Psoas muscle (tissue), 7 donors: ENCODE measurements at regions not wholly inside any gene's neighbourhood (a gene's known extent, or its start where the extent isn't known, plus 50 kb on each side); places are given as distances from the start of the nearest gene placed in this dataset.

ENCODE experiments used
- ATAC-seq, 4 donors: fragments of 200-7000 bp; cut with Tn5 transposase; one replicate each; pipeline ENCODE4 v1.9.1; 2020; ENCODE audit warnings: moderate library complexity in 3 of 4, mild to moderate bottlenecking in 2 of 4
- DNase-seq, 2 donors: peaks; one replicate each; pipeline ENCODE4 v3.0.0-alpha.2; 2020
- H3K27ac ChIP-seq: fragments of 200-600 bp; one replicate; pipeline ENCODE4 v1.8.0; 2022
- H3K27me3 ChIP-seq, 3 donors: fragments of 200-600 bp in 1 of 3; one replicate each; pipeline versions ENCODE4 v1.6.1 to v1.8.0; 2013 to 2022; ENCODE audit warnings: low read length in 2 of 3, mild to moderate bottlenecking in 2 of 3, moderate library complexity in 1 of 3; ENCODE audit not compliant: insufficient read depth in 3 of 3
- H3K36me3 ChIP-seq, 2 donors: fragments of 200-600 bp in 1 of 2; one replicate each; pipeline versions ENCODE4 v1.6.1 to v1.8.0; 2013 to 2022; ENCODE audit warnings: low read depth in 1 of 2, mild to moderate bottlenecking in 1 of 2, moderate library complexity in 1 of 2; ENCODE audit not compliant: insufficient read depth in 1 of 2
- H3K4me1 ChIP-seq: fragments of 200-600 bp; one replicate; pipeline ENCODE4 v1.8.0; 2022
- H3K4me3 ChIP-seq: fragments of 200-600 bp; one replicate; pipeline ENCODE4 v1.8.0; 2022; ENCODE audit warnings: mild to moderate bottlenecking
- H3K9me3 ChIP-seq: fragments of 200-600 bp; one replicate; pipeline ENCODE4 v1.8.0; 2022
- CTCF ChIP-seq: fragments of 200-600 bp; IDR thresholded peaks from one replicate; pipeline ENCODE4 v1.8.0; 2022; ENCODE audit warnings: antibody characterized with exemption
- WGBS, 3 donors: extraction: QIAGEN DNeasy Blood & Tissue Kit; methylation state at CpG; one replicate each; pipeline versions ENCODE4 v1.1.6 to v1.1.7; 2013; 5-methylcytosine and 5-hydroxymethylcytosine counted together
- intact Hi-C, 2 donors: fragments of 100-400 bp; cut with DNase I; formaldehyde crosslinking; loops; one replicate each; pipeline versions ENCODE4 v1.11.0 to v1.14.2; 2022
- donor health status: healthy with polysubstance abuse.
- donor health status: DM: no; HTN: no; CAD: no; lungs with moderate emphysema.
- donor health status: Bipolar disorder and iron deficiency.
- donor health status: healthy.
- donor health status: DM: yes; HTN: yes; CAD: no.
- donor health status: DM: no; HTN: no; CAD: no.
- donor health status: DM: yes; HTN: yes; CAD: no.

GRCh38 chr5:173746047-173746646 is 129.7 kb upstream of the BOD1 start:
- no peak for DNase-seq
- Histone ChIP-seq H3K4me1 (peaks cover 11% of the 10 kb centered on the region), H3K27ac (no peak overlapping the region), H3K9me3 (no peaks in the 10 kb centered on the region), H3K36me3 (no peaks in the 10 kb centered on the region), H3K4me3 (no peak overlapping the region), H3K27me3 (no peaks in the 10 kb centered on the region)
- intact Hi-C loops: no loop called here
- no peak for ATAC-seq
- WGBS, 3 donors: 80 to 93% (median 92%) methylated on average over 6 of the region's 6 CpGs
- TF ChIP-seq CTCF: no peak

- H3K36me3 ChIP-seq: no peaks in the 10 kb centered on the region
- DNase-seq: no peak
- peaks cover 13% of the 10 kb centered on the region for H3K4me1 ChIP-seq
- no peak overlapping the region for H3K4me3 ChIP-seq
- no peak for ATAC-seq
- intact Hi-C loops: no loop called here
- no peaks in the 10 kb centered on the region for H3K9me3 ChIP-seq
- no peak for TF ChIP-seq CTCF
- H3K27ac ChIP-seq: no peak overlapping the region
- H3K27me3 ChIP-seq: no peaks in the 10 kb centered on the region
These were observed 131.4 kb upstream of the BOD1 start for GRCh38 chr5:173747876-173748275.

GRCh38 chr5:173750538-173751265 is 134.3 kb upstream of the BOD1 start:
- Histone ChIP-seq H3K27ac (no peak overlapping the region), H3K4me1 (peaks cover 24% of the 10 kb centered on the region), H3K9me3 (no peaks in the 10 kb centered on the region), H3K36me3 (no peaks in the 10 kb centered on the region), H3K27me3 (no peaks in the 10 kb centered on the region), H3K4me3 (no peak overlapping the region)
- intact Hi-C loops: loop anchor here (5.0 kb wide), 2 partner anchors 43 to 123 kb away; no protein-coding TSS in a partner anchor
- WGBS, 3 donors: 92 to 95% (median 93%) methylated on average over 9 of the region's 9 CpGs
- no peak for TF ChIP-seq CTCF
- no peak for DNase-seq
- ATAC-seq: no peak

GRCh38 chr5:173751266-173751600 is 134.8 kb upstream of the BOD1 start:
- DNase-seq: no peak

More at GRCh38 chr5:173751266-173751600, 134.8 kb upstream of the BOD1 start:
- intact Hi-C loops: loop anchor here (5.0 kb wide), 2 partner anchors 44 to 124 kb away; no protein-coding TSS in a partner anchor
- Histone ChIP-seq H3K9me3 (no peaks in the 10 kb centered on the region), H3K4me3 (no peak overlapping the region), H3K27me3 (no peaks in the 10 kb centered on the region), H3K27ac (no peak overlapping the region), H3K36me3 (no peaks in the 10 kb centered on the region), H3K4me1 (peaks cover 24% of the 10 kb centered on the region)
- WGBS, 3 donors: 88 to 94% (median 89%) methylated on average over 5 of the region's 5 CpGs
- TF ChIP-seq CTCF: no peak
- ATAC-seq: no peak
